ENCODE measurements at regions not wholly inside any gene's neighbourhood (a gene's known extent, or its start where the extent isn't known, plus 50 kb on each side); places are given as distances from the start of the nearest gene placed in this dataset.

GRCh38 chr2:224208007-224208406, 168.9 kb upstream of the SERPINE2 start:
- H2BK120ac ChIP-seq (replicated peaks; ENCODE audit: low read depth, low read length), result no peak overlapping the region
- H3K4me1 ChIP-seq (replicated peaks in 1 of 4; ENCODE audit: control insufficient read depth in 3 of 4, insufficient read depth in 4 of 4, low read length in 3 of 4), result 0 out of 7 replicates have a peak, but pooled peaks cover 0 to 3% (median 0%) of the 10 kb centered on the region in 4 experiments
- H3K36me3 ChIP-seq (ENCODE audit: control insufficient read depth in 2 of 4, insufficient read depth in 4 of 4, low read length in 3 of 4), result no peaks in the 10 kb centered on the region
- ChIA-PET POLR2A (ENCODE audit: partially characterized antibody) (interaction anchor here (1.9 kb wide), 1 partner anchor 10 kb away, joined by 4 read pairs; no protein-coding TSS in a partner anchor), CTCF (ENCODE audit: partially characterized antibody) (interaction anchor here (1.0 to 2.4 kb wide), 4 partner anchors 12 to 215 kb away, joined by 3 to 10 read pairs (median 3); no protein-coding TSS in a partner anchor)
- TF ChIP-seq, protein P1, sequence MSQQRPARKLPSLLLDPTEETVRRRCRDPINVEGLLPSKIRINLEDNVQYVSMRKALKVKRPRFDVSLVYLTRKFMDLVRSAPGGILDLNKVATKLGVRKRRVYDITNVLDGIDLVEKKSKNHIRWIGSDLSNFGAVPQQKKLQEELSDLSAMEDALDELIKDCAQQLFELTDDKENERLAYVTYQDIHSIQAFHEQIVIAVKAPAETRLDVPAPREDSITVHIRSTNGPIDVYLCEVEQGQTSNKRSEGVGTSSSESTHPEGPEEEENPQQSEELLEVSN (IDR thresholded peaks at IDR 0.05), result no peak
- TF ChIP-seq TCF12 (IDR thresholded peaks at IDR 0.05; ENCODE audit: low read depth, low read length) (no peak), POU5F1 (IDR thresholded peaks at IDR 0.05; ENCODE audit: low read depth, low read length) (no peak), HDAC6 (IDR thresholded peaks at IDR 0.05; ENCODE audit: low read depth, low read length) (no peak), JUND (IDR thresholded peaks at IDR 0.05; ENCODE audit: low read length) (no peak), POLR2A (IDR thresholded peaks at IDR 0.05; ENCODE audit: control extremely low read depth in 1 of 2, low read depth in 2 of 2, low read length in 2 of 2) (no peak), POLR2AphosphoS5 (IDR thresholded peaks at IDR 0.05; ENCODE audit: low read depth, low read length) (no peak), SIRT6 (IDR thresholded peaks at IDR 0.05; ENCODE audit: low read length) (no peak), SUZ12 (IDR thresholded peaks at IDR 0.05; ENCODE audit: low read length) (no peak), GABPA (IDR thresholded peaks at IDR 0.05; ENCODE audit: borderline replicate concordance, insufficient read depth, low read length) (no peak), SAP30 (IDR thresholded peaks at IDR 0.05; ENCODE audit: insufficient read depth, insufficient replicate concordance, low read length) (no peak), TAF7 (optimal IDR thresholded peaks at IDR 0.05; ENCODE audit: borderline replicate concordance, low read depth, low read length) (no peak), CEBPB (IDR thresholded peaks at IDR 0.05; ENCODE audit: low read depth, low read length) (no peak), SP4 (IDR thresholded peaks at IDR 0.05; ENCODE audit: low read length) (no peak)
- TF ChIP-seq, protein P2, sequence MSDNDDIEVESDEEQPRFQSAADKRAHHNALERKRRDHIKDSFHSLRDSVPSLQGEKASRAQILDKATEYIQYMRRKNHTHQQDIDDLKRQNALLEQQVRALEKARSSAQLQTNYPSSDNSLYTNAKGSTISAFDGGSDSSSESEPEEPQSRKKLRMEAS (IDR thresholded peaks at IDR 0.05), result no peak
- no peak overlapping the region for H2BK5ac ChIP-seq (ENCODE audit: low read depth, low read length)
- no peaks in the 10 kb centered on the region for H3K9me3 ChIP-seq (ENCODE audit: insufficient read depth in 2 of 2, low read depth in 1 of 2, low read length in 1 of 2)
- DNase-seq (ENCODE audit: low read depth in 1 of 2, low spot score in 2 of 2) (no peak), FAIRE-seq (no peak)
- H3K14ac ChIP-seq (ENCODE audit: insufficient read length), result no peak overlapping the region
- H4K8ac ChIP-seq (ENCODE audit: extremely low read depth, insufficient read depth, low read length), result no peak overlapping the region
- no peaks in the 10 kb centered on the region for H3K27me3 ChIP-seq (replicated peaks in 1 of 4; ENCODE audit: control insufficient read depth in 3 of 4, extremely low read depth in 1 of 4, insufficient read depth in 3 of 4, low read length in 3 of 4)
- H3K4ac ChIP-seq (replicated peaks; ENCODE audit: insufficient read length, low read depth, low read length), result no peak overlapping the region
- no peak overlapping the region for H3K4me3 ChIP-seq (ENCODE audit: extremely low read depth in 1 of 4, insufficient read depth in 2 of 4, low read depth in 3 of 4, low read length in 4 of 4)
- no peak overlapping the region for H3K27ac ChIP-seq (ENCODE audit: low read depth, low read length)
- no peaks in the 10 kb centered on the region for H4K20me1 ChIP-seq (replicated peaks in 1 of 2; ENCODE audit: control insufficient read depth in 1 of 2, insufficient read depth in 2 of 2, low read length in 2 of 2)
- H3K79me2 ChIP-seq (ENCODE audit: control insufficient read depth in 1 of 2, insufficient read depth in 2 of 2, low read length in 2 of 2), result no peaks in the 10 kb centered on the region
- no peak overlapping the region for H2AFZ ChIP-seq (ENCODE audit: low read length)
- H3K23ac ChIP-seq (ENCODE audit: insufficient read length), result no peak overlapping the region
- no peaks in the 10 kb centered on the region; the same call in 1 of the 2 replicates for H3K23me2 ChIP-seq (ENCODE audit: low read depth, low read length)
- H3K9ac ChIP-seq (replicated peaks in 1 of 4; ENCODE audit: extremely low read depth in 1 of 4, low read depth in 3 of 4, low read length in 3 of 4), result no peak overlapping the region
- H3K79me1 ChIP-seq (ENCODE audit: low read depth, low read length), result no peaks in the 10 kb centered on the region
- H2BK15ac ChIP-seq (ENCODE audit: low read length), result no peak overlapping the region
- WGBS, 2 experiments (ENCODE audit: extremely low coverage in 1 of 2, insufficient coverage in 1 of 2, insufficient read length in 1 of 2, insufficient replicate concordance in 2 of 2, low coverage in 1 of 2, low lambda C conversion rate in 2 of 2, missing lambda C conversion rate in 1 of 2), result 80% methylated on average over 3 of the region's 3 CpGs; no CpG with 5 or more reads in 1 of the 2 experiments
- H4K5ac ChIP-seq (ENCODE audit: insufficient read length, low read depth, low read length), result no peak overlapping the region
- H3K18ac ChIP-seq (ENCODE audit: extremely low read depth, low read length), result no peak overlapping the region
- H3K4me2 ChIP-seq (ENCODE audit: insufficient read depth in 1 of 2, low read depth in 2 of 2, low read length in 2 of 2), result no peak overlapping the region
- H2AK5ac ChIP-seq (ENCODE audit: low read depth, low read length), result no peak overlapping the region
- H2BK20ac ChIP-seq (ENCODE audit: low read length), result no peak overlapping the region
- no peak overlapping the region for H3K56ac ChIP-seq (replicated peaks; ENCODE audit: insufficient read length, low read depth, low read length)
- no peak overlapping the region for H2BK12ac ChIP-seq (ENCODE audit: low read depth, low read length)
- H4K91ac ChIP-seq (replicated peaks; ENCODE audit: insufficient read length, low read length), result no peak overlapping the region
